GM12872 (cell line): ENCODE measurements at regions not wholly inside any gene's neighbourhood (a gene's known extent, or its start where the extent isn't known, plus 50 kb on each side); places are given as distances from the start of the nearest gene placed in this dataset.

Experiments
- TF ChIP-seq, protein P1 (sequence below): IDR thresholded peaks from 3 replicates; pipeline ENCODE4 v1.5.1; 2011; ENCODE audit warnings: low read depth, mild to moderate bottlenecking, low read length, moderate library complexity; ENCODE audit not compliant: insufficient read depth

DNA sequence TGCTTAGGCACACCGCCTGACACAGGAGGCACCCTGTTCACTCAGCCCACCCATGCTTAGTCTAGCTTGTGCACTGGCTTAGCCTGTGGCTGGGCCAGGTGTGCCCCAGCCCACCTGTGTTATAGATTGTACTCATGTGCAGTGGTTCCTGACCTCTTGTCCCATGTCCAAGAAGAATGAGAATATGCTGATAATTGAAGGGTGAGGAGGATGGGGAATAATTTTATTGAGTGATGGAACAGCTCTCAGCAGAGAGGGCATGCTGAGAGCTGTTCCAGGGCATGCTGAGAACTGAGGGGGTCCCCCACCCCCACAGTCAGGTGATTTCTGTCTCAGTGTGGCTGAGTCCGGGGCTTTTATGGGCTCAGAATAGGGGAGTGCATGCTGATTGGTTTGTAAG is 395.9 kb downstream of the FUT8 start:
- TF ChIP-seq, protein P1, sequence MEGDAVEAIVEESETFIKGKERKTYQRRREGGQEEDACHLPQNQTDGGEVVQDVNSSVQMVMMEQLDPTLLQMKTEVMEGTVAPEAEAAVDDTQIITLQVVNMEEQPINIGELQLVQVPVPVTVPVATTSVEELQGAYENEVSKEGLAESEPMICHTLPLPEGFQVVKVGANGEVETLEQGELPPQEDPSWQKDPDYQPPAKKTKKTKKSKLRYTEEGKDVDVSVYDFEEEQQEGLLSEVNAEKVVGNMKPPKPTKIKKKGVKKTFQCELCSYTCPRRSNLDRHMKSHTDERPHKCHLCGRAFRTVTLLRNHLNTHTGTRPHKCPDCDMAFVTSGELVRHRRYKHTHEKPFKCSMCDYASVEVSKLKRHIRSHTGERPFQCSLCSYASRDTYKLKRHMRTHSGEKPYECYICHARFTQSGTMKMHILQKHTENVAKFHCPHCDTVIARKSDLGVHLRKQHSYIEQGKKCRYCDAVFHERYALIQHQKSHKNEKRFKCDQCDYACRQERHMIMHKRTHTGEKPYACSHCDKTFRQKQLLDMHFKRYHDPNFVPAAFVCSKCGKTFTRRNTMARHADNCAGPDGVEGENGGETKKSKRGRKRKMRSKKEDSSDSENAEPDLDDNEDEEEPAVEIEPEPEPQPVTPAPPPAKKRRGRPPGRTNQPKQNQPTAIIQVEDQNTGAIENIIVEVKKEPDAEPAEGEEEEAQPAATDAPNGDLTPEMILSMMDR = no peak

DNA sequence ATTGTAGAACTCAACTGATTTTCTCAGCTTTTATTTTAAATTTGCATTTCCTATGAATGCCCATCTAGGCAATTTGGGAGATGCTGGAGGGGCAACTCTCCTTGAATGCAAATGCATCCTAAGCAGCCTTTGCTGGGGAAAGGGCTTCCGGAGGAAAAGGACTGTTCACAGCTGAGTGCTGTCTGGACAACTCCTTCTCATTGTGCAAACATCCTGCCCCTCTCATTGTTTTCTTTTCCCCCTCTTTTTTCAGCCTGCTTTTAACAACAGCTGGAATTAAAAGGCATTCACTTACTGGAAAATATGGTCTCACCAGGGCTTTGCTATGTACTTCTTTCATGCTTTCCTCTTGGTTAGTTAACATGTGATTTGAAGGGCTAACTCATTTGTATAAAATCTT is 397.8 kb downstream of the FUT8 start:
- TF ChIP-seq, protein P1 = no peak

DNA sequence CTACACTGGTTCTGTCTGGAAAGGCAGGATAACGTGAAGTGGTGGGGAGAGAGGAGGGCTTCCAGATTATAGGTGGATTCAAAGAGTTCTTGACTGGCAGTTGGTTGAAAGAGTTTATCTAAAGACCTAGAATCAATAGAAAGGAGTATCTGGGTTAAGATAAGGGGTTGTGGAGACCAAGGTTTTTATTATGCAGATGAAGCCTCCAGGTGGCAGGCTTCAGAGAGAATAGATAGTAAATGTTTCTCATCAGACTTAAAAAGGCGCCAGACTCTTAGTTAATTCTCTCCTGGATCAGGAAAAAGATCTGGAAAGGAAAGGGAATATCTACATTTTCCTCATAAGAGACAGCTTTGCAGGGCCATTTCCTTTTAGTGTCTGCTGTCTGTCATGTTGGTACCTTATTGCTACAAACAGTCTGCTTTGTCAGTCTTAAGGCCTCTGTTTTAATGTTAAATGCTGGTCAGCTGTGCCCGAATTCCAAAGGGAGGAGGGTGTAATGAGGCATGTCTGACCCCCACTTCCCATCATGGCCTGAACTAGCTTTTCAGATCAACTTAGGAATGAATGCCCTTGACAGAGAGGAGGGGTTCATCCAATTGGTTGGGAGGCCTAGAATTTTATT is 401.3 kb downstream of the FUT8 start:
- TF ChIP-seq, protein P1 = no peak

DNA sequence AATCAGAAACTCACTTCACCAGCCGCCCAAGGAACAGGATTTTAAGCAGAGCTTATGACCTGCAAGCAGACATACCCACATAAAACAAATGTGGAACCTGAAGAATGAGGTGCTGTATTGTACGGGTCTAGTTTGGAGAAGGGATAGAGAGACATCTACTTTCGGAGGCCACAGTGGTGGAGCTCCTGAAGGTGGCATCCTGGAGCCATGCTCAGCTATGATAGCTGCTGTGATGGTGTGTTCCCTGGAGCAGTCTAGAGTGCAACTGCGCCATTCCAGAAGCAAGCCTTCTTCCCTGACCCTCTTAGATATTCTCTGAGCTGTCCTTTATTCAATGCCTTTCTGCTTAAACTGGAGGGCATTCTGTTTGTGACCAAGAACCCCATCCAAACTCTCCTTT is 402.6 kb downstream of the FUT8 start:
- TF ChIP-seq, protein P1 = no peak

DNA sequence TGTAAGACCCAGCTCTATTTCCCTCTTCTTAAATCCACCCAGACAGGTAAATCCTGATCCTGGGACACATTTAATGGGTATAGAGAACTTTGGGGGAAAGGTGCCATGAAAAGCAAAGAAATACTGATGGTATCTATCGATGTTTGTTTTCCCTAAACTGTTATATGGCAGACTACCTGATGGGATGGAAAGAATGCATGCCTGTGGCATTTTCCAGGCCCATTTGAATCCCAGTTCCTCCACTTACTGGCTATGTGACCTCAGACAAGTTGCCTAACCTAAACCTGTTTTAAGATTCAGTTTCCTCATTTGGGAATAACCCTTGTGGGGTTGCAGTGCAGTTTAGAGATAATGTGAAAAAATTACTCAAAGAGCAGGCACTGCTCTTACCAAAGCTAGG is 404.5 kb downstream of the FUT8 start:
- TF ChIP-seq, protein P1 = no peak

DNA sequence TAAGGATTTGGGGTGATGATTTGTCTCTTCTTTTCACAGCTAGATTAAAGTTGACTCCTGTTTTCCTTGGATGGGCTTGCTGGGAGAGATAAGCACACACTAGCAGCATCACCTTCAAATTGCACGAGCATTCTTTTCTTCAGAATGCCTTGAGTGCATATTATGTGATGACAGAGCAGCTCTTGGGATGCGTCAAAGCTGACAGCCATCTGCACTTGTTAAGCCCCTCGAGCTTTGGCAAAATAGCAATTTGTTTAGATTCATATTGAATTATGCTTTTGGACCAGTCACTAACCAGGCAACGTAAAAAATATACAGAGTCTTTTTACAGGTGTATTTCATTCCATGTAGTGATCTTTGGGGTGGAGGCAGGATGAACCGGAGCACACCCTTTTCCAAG is 407.0 kb downstream of the FUT8 start:
- TF ChIP-seq, protein P1 = no peak

DNA sequence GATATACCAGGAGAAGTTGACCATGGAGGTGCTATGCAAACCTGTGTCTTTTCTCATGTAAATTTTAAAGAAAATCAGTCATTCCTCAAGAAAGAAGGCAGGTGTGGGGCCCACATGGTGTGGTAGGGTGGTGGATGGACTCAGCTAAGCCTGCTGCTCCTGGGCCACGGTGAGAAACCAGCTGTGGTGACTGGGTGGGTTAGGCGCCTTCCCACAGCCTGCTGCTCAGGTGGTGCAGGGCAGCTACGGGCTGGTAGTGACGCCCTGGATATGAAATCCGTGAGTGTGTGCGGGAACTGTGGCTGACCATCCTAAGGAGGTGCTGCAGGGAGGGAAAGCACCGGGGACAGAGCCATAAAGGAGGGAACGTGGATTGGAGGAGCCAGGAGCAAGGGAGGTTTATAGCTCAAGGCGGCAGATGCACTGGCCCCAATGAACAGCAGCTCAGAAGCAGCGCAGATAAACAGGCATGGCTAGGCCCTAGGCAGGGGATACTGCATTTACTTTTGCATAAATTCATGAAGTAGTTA is 408.8 kb downstream of the FUT8 start:
- TF ChIP-seq, protein P1 = no peak
